WTC11 (cell line): ENCODE measurements at regions not wholly inside any gene's neighbourhood (a gene's known extent, or its start where the extent isn't known, plus 50 kb on each side); places are given as distances from the start of the nearest gene placed in this dataset.

Source experiments
- ATAC-seq: fragments of 200-7000 bp; cut with Tn5 transposase; 2 replicates; pipeline ENCODE4 v1.10.0; 2021; ENCODE audit warnings: mild to moderate bottlenecking, moderate library complexity
- CTCF ChIA-PET: fragments of 300-600 bp; sonication (Branson Sonifier 250); formaldehyde crosslinking; loops from one replicate; lab custom pipeline; 2021; ENCODE audit warnings: antibody characterized with exemption; lab: Charles Lee
- POLR2A ChIA-PET: fragments of 350-600 bp; sonication (Branson Sonifier 250); formaldehyde crosslinking; loops from one replicate; lab custom pipeline; 2021; ENCODE audit warnings: antibody characterized with exemption; lab: Charles Lee
- DNase-seq: peaks from one replicate; pipeline ENCODE4 v3.0.0; 2021; ENCODE audit warnings: low spot score
- H3K27ac Mint-ChIP-seq: 2 replicates; pipeline ENCODE4 v1.8.0; 2021; ENCODE audit warnings: mixed read lengths
- H3K27me3 Mint-ChIP-seq: 2 replicates; pipeline ENCODE4 v1.8.0; 2021; ENCODE audit warnings: low read depth, mild to moderate bottlenecking, moderate library complexity, mixed read lengths
- H3K36me3 Mint-ChIP-seq: 2 replicates; pipeline ENCODE4 v1.8.0; 2021; ENCODE audit warnings: mixed read lengths
- H3K4me1 Mint-ChIP-seq: 2 replicates; pipeline ENCODE4 v1.8.0; 2022; ENCODE audit warnings: mixed read lengths
- H3K4me3 Mint-ChIP-seq: 2 replicates; pipeline ENCODE4 v1.8.0; 2021; ENCODE audit warnings: mild to moderate bottlenecking, moderate library complexity, mixed read lengths
- H3K9me3 Mint-ChIP-seq: 2 replicates; pipeline ENCODE4 v1.8.0; 2021; ENCODE audit warnings: mixed read lengths
- ATF1 ChIP-seq: sonication (generic); formaldehyde crosslinking; IDR thresholded peaks from 2 replicates; pipeline ENCODE4 v1.8.1; 2023; ENCODE audit warnings: mild to moderate bottlenecking, moderate library complexity, missing genetic modification reagents
- CBFB ChIP-seq: sonication (generic); formaldehyde crosslinking; IDR thresholded peaks from 2 replicates; pipeline ENCODE4 v1.8.1; 2022; ENCODE audit warnings: mild to moderate bottlenecking, low read depth, missing genetic modification reagents
- CREB1 ChIP-seq: sonication (generic); formaldehyde crosslinking; IDR thresholded peaks from 2 replicates; pipeline ENCODE4 v1.8.0; 2023; ENCODE audit warnings: mild to moderate bottlenecking, missing genetic modification reagents
- FOXJ3 ChIP-seq: sonication (generic); formaldehyde crosslinking; IDR thresholded peaks from 2 replicates; pipeline ENCODE4 v1.9.0; 2021; ENCODE audit warnings: missing genetic modification reagents, mild to moderate bottlenecking, borderline replicate concordance
- GTF2I ChIP-seq: fragments of 250-450 bp; sonication (Bioruptor Pico); conservative IDR thresholded peaks from 2 replicates; pipeline ENCODE4 v1.4.0; 2021; ENCODE audit warnings: mild to moderate bottlenecking
- OVOL2 ChIP-seq: fragments of 250-450 bp; sonication (Bioruptor Pico); IDR thresholded peaks from 2 replicates; pipeline ENCODE4 v1.9.0; 2021; ENCODE audit warnings: mild to moderate bottlenecking, borderline replicate concordance
- PRRX2 ChIP-seq: fragments of 250-450 bp; sonication (Bioruptor Pico); IDR thresholded peaks from 2 replicates; pipeline ENCODE4 v1.8.0; 2021; ENCODE audit warnings: mild to moderate bottlenecking
- SMAD3 ChIP-seq: sonication (generic); formaldehyde crosslinking; IDR thresholded peaks from 2 replicates; pipeline ENCODE4 v1.8.0; 2022; ENCODE audit warnings: missing genetic modification reagents, mild to moderate bottlenecking, borderline replicate concordance
- ZBTB21 ChIP-seq: sonication (generic); formaldehyde crosslinking; IDR thresholded peaks from 2 replicates; pipeline ENCODE4 v1.8.1; 2023; ENCODE audit warnings: mild to moderate bottlenecking, missing genetic modification reagents, borderline replicate concordance
- ZNF219 ChIP-seq: sonication (generic); formaldehyde crosslinking; IDR thresholded peaks from 2 replicates; pipeline ENCODE4 v1.8.0; 2023; ENCODE audit warnings: missing genetic modification reagents, mild to moderate bottlenecking, borderline replicate concordance
- ZNF317 ChIP-seq: sonication (generic); formaldehyde crosslinking; IDR thresholded peaks from 2 replicates; pipeline ENCODE4 v1.8.1; 2023; ENCODE audit warnings: low read depth, mild to moderate bottlenecking, moderate library complexity, missing genetic modification reagents, borderline replicate concordance
- ZNF396 ChIP-seq: fragments of 250-450 bp; sonication (Bioruptor Pico); IDR thresholded peaks from 2 replicates; pipeline ENCODE4 v1.8.0; 2021; ENCODE audit warnings: mild to moderate bottlenecking, moderate library complexity, borderline replicate concordance
- ZNF423 ChIP-seq: fragments of 250-450 bp; sonication (Bioruptor Pico); IDR thresholded peaks from 2 replicates; pipeline ENCODE4 v2.1.2; 2022; ENCODE audit warnings: mild to moderate bottlenecking, moderate library complexity
- ZNF671 ChIP-seq: fragments of 250-450 bp; sonication (Bioruptor Pico); IDR thresholded peaks from 2 replicates; pipeline ENCODE4 v1.8.0; 2021; ENCODE audit warnings: mild to moderate bottlenecking
- TF ChIP-seq, protein P1 (sequence below): sonication (generic); formaldehyde crosslinking; conservative IDR thresholded peaks from 2 replicates; pipeline ENCODE4 v1.8.1; 2023; ENCODE audit warnings: mild to moderate bottlenecking, low read depth, missing genetic modification reagents, moderate library complexity
- TF ChIP-seq, protein P2 (sequence below): sonication (generic); formaldehyde crosslinking; IDR thresholded peaks from 2 replicates; pipeline ENCODE4 v1.8.1; 2022; ENCODE audit warnings: low read depth, missing genetic modification reagents, borderline replicate concordance
- TF ChIP-seq, protein P3 (sequence below): sonication (generic); formaldehyde crosslinking; IDR thresholded peaks from 2 replicates; pipeline ENCODE4 v1.8.0; 2022; ENCODE audit warnings: mild to moderate bottlenecking, missing genetic modification reagents
- TF ChIP-seq, protein P4 (sequence below): sonication (generic); formaldehyde crosslinking; IDR thresholded peaks from 2 replicates; pipeline ENCODE4 v1.8.1; 2023; ENCODE audit warnings: mild to moderate bottlenecking, missing genetic modification reagents
- TF ChIP-seq, protein P5 (sequence below): sonication (generic); formaldehyde crosslinking; IDR thresholded peaks from 2 replicates; pipeline ENCODE4 v1.8.0; 2022; ENCODE audit warnings: mild to moderate bottlenecking, missing genetic modification reagents
- TF ChIP-seq, protein P6 (sequence below): sonication (generic); formaldehyde crosslinking; conservative IDR thresholded peaks from 2 replicates; pipeline ENCODE4 v1.8.1; 2022; ENCODE audit warnings: mild to moderate bottlenecking, missing genetic modification reagents
- TF ChIP-seq, protein P7 (sequence below): sonication (generic); formaldehyde crosslinking; IDR thresholded peaks from 2 replicates; pipeline ENCODE4 v1.8.0; 2023; ENCODE audit warnings: missing genetic modification reagents
- TF ChIP-seq, protein P8 (sequence below): sonication (generic); formaldehyde crosslinking; IDR thresholded peaks from 2 replicates; pipeline ENCODE4 v1.8.1; 2022; ENCODE audit warnings: missing genetic modification reagents, borderline replicate concordance

DNA sequence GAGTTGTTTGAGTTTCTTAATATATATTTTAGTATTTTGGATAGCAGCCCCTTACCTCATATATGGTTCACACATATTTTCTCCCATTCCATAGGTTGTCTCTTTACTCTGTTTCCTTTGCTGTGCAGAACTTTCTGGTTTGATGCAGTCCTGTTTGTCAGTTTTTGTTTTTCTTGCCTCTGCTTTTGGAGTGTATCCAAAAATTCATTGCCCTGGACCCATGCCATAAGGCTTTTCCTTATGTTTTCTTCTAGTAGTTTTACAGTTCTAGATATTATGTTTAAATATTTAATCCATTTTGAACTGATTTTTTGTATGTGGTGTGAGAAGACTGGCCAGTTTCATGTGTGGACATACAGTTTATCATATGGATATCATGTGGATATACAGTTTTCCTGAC is 58.5 kb upstream of the NUDT6 start (continued):
- TF ChIP-seq, protein P1, sequence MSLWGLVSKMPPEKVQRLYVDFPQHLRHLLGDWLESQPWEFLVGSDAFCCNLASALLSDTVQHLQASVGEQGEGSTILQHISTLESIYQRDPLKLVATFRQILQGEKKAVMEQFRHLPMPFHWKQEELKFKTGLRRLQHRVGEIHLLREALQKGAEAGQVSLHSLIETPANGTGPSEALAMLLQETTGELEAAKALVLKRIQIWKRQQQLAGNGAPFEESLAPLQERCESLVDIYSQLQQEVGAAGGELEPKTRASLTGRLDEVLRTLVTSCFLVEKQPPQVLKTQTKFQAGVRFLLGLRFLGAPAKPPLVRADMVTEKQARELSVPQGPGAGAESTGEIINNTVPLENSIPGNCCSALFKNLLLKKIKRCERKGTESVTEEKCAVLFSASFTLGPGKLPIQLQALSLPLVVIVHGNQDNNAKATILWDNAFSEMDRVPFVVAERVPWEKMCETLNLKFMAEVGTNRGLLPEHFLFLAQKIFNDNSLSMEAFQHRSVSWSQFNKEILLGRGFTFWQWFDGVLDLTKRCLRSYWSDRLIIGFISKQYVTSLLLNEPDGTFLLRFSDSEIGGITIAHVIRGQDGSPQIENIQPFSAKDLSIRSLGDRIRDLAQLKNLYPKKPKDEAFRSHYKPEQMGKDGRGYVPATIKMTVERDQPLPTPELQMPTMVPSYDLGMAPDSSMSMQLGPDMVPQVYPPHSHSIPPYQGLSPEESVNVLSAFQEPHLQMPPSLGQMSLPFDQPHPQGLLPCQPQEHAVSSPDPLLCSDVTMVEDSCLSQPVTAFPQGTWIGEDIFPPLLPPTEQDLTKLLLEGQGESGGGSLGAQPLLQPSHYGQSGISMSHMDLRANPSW (CRISPR knock-in tag), result no peak
- no peak for TF ChIP-seq OVOL2 (CRISPR knock-in tag)
- no peak for TF ChIP-seq ZNF671 (CRISPR knock-in tag)
- TF ChIP-seq ZNF396 (CRISPR knock-in tag), result no peak
- TF ChIP-seq ATF1 (CRISPR knock-in tag), result no peak
- no peak for TF ChIP-seq CBFB (CRISPR knock-in tag)
- TF ChIP-seq, all 79 proteins: peak for 0

DNA sequence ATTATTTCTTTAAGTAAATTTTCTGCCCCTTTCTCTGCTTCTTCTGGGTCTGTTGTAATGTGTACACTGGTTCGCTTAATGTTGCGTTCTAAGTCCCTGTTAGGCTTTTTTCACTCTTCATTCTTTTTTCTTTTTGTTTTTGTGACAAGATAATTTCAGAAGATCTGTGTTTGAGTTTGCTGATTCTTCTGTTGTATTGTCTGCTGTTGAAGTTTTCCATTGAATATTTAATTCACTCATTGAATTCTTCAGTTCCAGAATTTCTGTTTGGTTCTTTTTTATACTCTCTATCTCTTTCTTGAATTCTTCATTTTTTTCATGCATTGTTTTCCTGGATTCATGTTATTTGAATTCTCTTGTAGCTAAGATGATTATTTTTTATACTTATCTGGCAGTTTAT is 66.3 kb upstream of the NUDT6 start:
- H3K4me1 Mint-ChIP-seq, result no peaks in the 10 kb centered on the region
- POLR2A ChIA-PET, result no interaction called here
- ATAC-seq (no peak), DNase-seq (no peak)
- H3K4me3 Mint-ChIP-seq, result no peak overlapping the region
- CTCF ChIA-PET, result no interaction called here
- no peak overlapping the region for H3K27ac Mint-ChIP-seq
- H3K9me3 Mint-ChIP-seq, result peaks cover 30% of the 10 kb centered on the region
- H3K36me3 Mint-ChIP-seq, result peaks cover 39% of the 10 kb centered on the region
- H3K27me3 Mint-ChIP-seq, result no peaks in the 10 kb centered on the region
- TF ChIP-seq PRRX2 (CRISPR knock-in tag) (no peak), ZNF671 (CRISPR knock-in tag) (no peak), ZNF219 (CRISPR knock-in tag) (no peak), ZNF396 (CRISPR knock-in tag) (no peak), GTF2I (CRISPR knock-in tag) (no peak), FOXJ3 (CRISPR knock-in tag) (no peak), ZNF423 (no peak), ZNF317 (CRISPR knock-in tag) (no peak), SMAD3 (CRISPR knock-in tag) (no peak), ZBTB21 (CRISPR knock-in tag) (no peak), CREB1 (no peak)
- TF ChIP-seq, protein P2, sequence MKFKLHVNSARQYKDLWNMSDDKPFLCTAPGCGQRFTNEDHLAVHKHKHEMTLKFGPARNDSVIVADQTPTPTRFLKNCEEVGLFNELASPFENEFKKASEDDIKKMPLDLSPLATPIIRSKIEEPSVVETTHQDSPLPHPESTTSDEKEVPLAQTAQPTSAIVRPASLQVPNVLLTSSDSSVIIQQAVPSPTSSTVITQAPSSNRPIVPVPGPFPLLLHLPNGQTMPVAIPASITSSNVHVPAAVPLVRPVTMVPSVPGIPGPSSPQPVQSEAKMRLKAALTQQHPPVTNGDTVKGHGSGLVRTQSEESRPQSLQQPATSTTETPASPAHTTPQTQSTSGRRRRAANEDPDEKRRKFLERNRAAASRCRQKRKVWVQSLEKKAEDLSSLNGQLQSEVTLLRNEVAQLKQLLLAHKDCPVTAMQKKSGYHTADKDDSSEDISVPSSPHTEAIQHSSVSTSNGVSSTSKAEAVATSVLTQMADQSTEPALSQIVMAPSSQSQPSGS, result no peak
- TF ChIP-seq, protein P3, sequence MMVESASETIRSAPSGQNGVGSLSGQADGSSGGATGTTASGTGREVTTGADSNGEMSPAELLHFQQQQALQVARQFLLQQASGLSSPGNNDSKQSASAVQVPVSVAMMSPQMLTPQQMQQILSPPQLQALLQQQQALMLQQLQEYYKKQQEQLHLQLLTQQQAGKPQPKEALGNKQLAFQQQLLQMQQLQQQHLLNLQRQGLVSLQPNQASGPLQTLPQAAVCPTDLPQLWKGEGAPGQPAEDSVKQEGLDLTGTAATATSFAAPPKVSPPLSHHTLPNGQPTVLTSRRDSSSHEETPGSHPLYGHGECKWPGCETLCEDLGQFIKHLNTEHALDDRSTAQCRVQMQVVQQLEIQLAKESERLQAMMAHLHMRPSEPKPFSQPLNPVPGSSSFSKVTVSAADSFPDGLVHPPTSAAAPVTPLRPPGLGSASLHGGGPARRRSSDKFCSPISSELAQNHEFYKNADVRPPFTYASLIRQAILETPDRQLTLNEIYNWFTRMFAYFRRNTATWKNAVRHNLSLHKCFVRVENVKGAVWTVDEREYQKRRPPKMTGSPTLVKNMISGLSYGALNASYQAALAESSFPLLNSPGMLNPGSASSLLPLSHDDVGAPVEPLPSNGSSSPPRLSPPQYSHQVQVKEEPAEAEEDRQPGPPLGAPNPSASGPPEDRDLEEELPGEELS (CRISPR knock-in tag), result no peak
- TF ChIP-seq, protein P4, sequence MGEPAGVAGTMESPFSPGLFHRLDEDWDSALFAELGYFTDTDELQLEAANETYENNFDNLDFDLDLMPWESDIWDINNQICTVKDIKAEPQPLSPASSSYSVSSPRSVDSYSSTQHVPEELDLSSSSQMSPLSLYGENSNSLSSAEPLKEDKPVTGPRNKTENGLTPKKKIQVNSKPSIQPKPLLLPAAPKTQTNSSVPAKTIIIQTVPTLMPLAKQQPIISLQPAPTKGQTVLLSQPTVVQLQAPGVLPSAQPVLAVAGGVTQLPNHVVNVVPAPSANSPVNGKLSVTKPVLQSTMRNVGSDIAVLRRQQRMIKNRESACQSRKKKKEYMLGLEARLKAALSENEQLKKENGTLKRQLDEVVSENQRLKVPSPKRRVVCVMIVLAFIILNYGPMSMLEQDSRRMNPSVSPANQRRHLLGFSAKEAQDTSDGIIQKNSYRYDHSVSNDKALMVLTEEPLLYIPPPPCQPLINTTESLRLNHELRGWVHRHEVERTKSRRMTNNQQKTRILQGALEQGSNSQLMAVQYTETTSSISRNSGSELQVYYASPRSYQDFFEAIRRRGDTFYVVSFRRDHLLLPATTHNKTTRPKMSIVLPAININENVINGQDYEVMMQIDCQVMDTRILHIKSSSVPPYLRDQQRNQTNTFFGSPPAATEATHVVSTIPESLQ (CRISPR knock-in tag), result no peak
- TF ChIP-seq, protein P5, sequence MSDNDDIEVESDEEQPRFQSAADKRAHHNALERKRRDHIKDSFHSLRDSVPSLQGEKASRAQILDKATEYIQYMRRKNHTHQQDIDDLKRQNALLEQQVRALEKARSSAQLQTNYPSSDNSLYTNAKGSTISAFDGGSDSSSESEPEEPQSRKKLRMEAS (CRISPR knock-in tag), result no peak
- TF ChIP-seq, protein P6, sequence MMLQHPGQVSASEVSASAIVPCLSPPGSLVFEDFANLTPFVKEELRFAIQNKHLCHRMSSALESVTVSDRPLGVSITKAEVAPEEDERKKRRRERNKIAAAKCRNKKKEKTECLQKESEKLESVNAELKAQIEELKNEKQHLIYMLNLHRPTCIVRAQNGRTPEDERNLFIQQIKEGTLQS (CRISPR knock-in tag), result no peak
- TF ChIP-seq, protein P7, sequence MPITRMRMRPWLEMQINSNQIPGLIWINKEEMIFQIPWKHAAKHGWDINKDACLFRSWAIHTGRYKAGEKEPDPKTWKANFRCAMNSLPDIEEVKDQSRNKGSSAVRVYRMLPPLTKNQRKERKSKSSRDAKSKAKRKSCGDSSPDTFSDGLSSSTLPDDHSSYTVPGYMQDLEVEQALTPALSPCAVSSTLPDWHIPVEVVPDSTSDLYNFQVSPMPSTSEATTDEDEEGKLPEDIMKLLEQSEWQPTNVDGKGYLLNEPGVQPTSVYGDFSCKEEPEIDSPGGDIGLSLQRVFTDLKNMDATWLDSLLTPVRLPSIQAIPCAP (CRISPR knock-in tag), result no peak
- TF ChIP-seq, protein P8, sequence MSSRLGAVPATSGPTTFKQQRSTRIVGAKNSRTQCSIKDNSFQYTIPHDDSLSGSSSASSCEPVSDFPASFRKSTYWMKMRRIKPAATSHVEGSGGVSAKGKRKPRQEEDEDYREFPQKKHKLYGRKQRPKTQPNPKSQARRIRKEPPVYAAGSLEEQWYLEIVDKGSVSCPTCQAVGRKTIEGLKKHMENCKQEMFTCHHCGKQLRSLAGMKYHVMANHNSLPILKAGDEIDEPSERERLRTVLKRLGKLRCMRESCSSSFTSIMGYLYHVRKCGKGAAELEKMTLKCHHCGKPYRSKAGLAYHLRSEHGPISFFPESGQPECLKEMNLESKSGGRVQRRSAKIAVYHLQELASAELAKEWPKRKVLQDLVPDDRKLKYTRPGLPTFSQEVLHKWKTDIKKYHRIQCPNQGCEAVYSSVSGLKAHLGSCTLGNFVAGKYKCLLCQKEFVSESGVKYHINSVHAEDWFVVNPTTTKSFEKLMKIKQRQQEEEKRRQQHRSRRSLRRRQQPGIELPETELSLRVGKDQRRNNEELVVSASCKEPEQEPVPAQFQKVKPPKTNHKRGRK (CRISPR knock-in tag), result no peak
- TF ChIP-seq, protein P1 (CRISPR knock-in tag), result no peak
